ENCODE measurements at regions not wholly inside any gene's neighbourhood (a gene's known extent, or its start where the extent isn't known, plus 50 kb on each side); places are given as distances from the start of the nearest gene placed in this dataset.

GRCh38 chr11:37100008-37100407, 502.0 kb upstream of the RAG2 start:
- TF ChIP-seq MAZ (IDR thresholded peaks at IDR 0.05; ENCODE audit: borderline replicate concordance, low read depth, low read length) (no peak), ZNF302 (CRISPR knock-in tag; IDR thresholded peaks at IDR 0.05) (no peak), RAD21 (conservative IDR thresholded peaks at IDR 0.05 in 1 of 2, IDR thresholded peaks at IDR 0.05 in 1 of 2) (no peak), KDM1A (IDR thresholded peaks at IDR 0.05; ENCODE audit: low read depth) (no peak)
- TF ChIP-seq, protein P1, sequence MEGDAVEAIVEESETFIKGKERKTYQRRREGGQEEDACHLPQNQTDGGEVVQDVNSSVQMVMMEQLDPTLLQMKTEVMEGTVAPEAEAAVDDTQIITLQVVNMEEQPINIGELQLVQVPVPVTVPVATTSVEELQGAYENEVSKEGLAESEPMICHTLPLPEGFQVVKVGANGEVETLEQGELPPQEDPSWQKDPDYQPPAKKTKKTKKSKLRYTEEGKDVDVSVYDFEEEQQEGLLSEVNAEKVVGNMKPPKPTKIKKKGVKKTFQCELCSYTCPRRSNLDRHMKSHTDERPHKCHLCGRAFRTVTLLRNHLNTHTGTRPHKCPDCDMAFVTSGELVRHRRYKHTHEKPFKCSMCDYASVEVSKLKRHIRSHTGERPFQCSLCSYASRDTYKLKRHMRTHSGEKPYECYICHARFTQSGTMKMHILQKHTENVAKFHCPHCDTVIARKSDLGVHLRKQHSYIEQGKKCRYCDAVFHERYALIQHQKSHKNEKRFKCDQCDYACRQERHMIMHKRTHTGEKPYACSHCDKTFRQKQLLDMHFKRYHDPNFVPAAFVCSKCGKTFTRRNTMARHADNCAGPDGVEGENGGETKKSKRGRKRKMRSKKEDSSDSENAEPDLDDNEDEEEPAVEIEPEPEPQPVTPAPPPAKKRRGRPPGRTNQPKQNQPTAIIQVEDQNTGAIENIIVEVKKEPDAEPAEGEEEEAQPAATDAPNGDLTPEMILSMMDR (IDR thresholded peaks at IDR 0.05), result no peak
